HG02610 (cell line): ENCODE measurements at regions not wholly inside any gene's neighbourhood (a gene's known extent, or its start where the extent isn't known, plus 50 kb on each side); places are given as distances from the start of the nearest gene placed in this dataset.

Experiments
- ATAC-seq: cut with Tn5 transposase; IDR thresholded peaks from one replicate; pipeline ENCODE4 v1.9.1; 2021; ENCODE audit warnings: mild to moderate bottlenecking, moderate library complexity; ENCODE audit not compliant: unreplicated experiment

DNA sequence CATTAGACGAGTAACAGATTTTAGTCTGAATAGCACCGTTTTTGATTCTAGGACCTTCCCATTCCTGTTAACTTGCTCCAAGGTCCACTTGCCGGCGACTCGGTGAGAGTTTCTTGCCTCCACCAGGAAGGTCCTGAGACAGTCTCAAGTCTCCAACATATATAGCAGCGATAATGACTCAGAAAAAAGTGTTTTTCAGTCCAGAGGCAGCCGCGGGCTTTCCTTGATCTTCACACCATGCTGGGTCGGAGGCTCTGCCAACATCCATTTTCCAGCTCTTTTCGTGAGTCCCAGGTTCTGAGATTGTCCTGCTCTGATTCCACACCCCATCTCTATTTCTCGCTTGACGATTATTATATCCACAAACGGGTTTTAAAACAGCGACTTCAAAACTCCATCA is 170.5 kb downstream of the GPX5 start:
- ATAC-seq: no peak

DNA sequence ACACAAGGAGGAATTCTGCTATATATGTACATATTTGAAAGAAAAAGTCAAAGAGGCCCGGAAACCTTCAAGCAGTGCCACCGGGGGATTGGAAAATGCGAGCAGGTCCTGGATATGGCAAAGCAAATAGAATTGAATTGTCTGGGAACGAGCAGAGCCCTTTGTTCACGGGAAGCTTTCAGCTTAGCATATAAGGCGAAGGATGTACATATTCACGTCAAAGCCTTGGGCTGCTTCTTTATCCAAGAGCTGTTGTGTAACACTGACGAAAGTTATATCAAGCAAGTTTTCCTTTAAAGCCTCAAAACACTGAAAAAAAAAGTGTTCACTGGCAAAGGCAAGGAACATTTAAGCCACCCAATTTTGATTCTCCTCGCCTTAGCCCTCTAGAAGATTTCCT is 171.0 kb downstream of the GPX5 start:
- no peak for ATAC-seq

DNA sequence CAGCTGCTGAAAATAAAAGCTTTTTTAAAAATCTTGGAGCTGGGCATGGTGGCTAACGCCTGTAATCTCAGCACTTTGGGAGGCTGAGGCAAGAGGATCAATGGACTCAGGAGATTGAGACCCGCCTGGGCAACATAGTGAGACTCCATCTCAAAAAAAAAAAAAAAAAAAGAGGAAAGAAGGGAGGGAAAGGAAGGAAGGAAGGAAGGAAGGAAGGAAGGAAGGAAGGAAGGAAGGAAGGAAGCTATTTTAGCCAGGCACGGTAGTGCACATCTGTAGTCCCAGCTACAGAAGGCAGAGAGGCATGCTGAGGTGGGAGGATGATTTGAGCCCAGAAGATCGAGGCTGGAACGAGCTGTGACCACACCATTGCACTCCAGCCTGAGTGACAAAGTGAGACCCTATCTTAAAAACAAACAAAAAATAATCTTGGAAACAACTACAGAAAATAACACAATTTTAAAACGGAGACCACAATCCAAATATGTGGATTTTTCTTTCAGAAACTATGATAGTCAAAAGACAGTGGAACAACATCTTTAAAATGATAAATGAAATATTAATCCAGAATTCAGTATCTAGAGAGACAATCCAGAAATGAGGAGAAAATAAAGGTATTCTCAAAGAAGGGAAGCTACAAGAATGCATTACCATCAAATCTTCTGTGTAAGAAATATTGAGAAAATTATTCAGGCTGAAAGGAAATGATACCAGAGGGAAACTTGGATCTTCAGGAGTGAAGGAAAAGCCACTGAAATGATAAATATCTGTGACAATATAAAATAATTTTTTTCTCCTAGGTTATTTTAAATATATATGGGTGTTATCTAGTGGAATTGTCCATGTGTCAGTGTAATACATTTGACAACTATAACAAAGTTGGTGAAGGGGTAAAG is 182.0 kb downstream of the GPX5 start:
- no peak for ATAC-seq

DNA sequence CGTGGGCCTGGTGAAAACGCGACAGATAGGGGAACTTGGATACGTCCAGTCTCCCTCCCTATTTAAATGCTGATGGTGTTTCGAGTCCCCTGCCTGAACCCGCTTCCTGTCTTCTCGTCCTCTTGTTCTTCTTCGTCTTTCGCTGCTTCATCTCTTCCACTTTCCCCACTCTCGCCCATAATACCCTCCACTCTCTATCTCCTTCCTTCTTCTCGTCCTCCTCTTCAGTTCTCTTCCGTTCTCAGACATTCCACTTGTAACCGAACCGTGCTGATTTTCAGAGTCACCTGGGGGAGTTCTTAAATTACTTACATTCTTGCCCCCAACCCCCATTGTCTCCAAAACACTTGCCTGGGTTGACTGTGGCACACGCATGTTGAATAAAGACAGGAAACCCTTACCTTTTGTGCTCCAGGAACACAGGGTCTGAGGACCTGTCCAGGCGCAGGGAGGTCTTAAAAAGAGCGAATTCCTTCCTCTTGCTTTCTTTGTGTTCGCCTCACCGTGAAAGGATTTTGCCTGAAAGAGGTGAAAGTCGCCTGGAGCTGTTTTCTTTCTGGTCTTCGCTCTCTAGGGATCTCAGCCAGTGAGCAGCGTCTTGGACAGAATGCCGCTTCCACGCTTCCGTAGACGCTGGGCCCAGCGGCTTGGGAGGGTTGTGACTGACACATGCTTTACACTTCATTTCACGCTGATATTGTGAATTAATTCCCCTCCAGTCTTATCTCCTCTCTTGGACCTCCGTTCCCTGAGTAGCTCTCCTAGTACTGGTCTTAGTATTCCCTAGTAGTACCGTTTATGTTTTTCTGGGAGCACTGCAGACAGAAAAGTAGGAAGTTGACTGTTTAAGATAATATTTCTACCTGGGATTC is 184.0 kb downstream of the GPX5 start:
- ATAC-seq: no peak

DNA sequence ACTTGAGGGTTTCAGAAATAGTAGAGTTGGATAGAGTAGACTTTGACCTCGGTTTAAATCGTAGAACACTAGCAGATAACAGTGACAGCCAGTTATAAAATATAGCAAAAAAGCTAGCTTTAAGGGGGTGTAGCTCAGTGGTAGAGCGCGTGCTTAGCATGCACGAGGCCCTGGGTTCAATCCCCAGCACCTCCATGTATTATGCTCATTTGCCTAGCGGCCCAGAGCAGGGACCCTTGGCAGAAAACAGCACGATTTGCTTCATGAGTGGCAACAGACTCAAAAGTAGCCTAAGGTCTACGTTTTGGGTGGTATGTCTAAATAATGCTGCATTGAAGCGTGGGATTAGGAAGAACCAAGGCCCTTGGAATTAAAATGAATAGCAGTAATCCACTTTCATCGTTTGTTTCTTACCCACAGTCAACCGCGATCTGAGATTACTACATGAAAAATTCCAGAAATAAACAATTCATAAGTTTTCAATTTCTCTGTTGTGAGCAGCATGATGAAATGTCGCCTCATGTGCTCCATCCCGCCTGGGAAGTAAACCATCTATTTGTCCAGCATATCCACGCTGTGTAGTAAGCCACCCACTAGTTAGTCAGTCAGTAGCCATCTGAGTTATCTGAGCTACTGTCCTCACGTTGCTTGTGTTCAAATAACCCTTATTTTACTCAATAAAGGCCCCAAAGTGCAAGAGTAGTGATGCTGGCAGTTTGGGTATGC is 184.9 kb downstream of the GPX5 start:
- no peak for ATAC-seq

DNA sequence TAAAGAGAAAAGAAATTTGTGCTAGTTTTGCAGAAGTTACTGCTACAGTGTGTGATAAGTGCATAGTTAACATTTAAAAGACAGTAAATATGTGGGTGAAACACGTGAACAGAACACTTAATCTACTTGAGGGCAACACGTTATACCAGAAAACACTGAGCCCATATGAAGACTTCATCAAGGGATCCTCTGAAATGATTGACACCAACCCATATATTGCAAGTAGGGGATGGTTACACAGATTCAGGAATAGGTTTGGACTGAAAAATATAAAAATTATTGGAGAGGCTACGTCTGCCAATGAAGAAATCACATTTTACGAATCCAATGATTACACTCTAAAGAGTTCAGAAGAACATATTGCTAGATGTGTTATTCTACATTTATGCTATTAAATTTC is 185.6 kb downstream of the GPX5 start:
- ATAC-seq: no peak

DNA sequence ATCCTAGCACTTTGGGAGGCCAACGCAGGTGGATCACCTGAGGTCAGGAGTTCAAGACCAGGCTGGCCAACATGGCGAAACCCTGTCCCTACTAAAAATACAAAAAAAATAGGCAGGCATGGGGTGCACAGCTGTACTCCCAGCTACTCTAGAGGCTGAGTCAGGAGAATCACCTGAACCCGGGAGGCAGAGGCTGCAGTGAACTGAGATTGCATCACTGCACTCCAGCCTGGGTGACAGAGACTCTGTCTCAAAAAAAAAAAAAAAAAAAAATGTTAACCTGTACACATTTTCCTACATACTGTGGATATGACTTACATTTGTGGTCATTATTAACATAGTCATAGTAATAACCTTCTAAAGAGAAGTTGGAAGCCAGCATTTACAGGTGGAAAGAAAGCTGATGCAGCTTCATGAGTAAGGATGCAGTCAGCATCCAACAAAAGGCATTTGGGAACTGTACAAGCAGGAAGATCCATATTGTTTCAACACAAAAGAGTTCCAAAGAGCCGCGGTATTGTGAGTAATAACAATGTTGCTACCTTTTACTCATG is 186.2 kb downstream of the GPX5 start:
- no peak for ATAC-seq

DNA sequence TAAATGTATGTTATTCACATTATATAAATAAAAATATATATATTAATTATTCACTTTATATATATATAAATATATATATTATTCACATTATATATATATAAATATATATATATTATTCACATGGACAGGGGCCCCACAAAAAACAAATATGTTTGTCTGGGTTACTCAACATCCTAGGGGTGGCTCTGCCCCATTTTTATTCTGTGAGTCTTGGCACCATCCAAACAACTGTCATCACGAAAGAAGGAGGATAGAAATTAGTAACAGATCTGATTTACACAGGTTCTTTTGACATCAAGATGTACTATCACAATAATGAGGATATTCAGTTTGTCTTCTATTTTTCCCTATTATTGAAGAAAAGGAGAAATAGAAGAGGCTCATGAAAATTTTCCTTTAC is 187.3 kb downstream of the GPX5 start:
- ATAC-seq: no peak

DNA sequence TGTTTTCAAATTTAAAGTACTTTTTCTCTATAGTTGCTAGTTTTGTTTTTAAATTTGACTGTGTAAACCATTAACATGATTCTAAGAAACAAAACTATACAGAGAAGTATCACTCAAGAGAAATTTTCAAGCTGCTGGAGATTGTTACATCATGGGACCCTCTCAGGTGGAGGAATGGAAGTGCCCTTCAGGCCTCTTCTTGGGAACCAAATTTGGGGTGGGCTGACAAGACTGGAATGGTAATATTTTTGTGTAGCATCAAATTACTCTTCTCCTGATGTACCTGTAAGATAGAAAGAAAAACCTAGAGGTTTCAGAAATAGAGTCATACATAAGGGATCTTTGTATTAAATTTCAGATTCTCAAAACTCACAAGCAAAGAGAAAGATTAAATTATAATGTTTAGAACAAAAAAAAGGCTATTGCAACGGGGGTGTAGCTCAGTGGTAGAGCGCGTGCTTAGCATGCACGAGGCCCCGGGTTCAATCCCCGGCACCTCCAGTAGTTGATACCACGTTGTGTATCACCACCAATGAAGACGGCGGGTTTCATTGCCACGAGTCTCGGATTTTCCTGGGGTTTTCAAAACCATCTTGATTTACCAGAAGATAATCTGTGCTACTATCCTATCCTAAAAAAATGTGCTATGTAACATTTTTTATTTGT is 193.7 kb downstream of the GPX5 start:
- no peak for ATAC-seq

DNA sequence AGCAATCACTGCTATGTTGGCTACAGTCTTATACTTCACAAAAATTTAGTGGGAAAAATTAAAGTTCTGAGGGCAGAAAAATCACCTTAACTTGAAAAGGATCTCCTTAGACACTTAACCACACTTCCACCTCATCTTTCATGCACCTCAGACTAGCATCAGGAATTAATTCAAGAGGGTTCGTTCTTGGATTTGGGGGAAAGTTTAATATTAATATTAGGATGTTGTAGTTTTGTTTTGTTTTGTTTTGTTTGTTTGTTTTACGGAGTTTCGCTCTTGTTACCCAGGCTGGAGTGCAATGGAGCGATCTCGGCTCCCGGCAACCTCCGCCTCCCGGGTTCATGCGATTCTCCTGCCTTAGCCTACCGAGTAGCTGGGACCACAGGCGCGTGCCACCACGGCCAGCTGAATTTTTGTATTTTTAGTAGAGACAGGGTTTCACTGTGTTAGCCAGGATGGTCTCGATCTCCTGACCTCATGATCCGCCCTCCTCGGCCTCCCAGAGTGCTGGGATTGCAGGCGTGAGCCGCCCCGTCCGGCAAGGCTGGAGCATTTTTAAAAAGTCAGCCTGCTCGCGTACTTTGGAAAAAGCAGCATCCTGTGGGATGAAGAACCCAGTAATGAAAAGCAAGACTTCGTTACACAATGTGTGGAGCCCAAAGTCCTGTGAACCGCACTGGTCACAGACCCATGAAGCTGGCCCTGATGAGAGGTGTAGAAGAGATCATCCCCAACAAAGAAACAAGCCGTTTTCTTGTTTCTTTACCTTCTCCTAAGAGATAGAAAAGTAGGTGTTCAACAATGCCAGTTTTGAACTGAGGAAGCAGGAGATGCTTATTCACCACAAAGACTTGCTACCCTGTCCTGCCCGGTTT is 194.9 kb downstream of the GPX5 start:
- no peak for ATAC-seq

DNA sequence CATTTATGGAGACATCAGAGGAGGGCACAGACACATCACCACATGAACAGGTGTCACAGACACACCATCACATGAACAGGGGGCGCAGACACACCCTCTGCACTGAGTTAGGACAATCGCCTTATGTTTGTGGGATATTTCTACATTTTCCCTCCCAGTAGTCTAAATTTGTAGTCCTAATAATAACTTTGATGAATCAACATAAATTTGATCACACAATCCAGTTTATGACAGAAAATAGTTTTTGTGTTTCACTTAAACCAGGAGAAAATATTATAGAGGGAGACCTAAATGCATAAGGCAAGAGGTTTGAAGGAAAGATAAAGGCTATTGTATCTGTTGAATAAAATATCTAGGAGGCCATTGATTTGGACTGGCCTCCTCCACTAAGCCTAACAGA is 195.7 kb downstream of the GPX5 start:
- ATAC-seq: no peak

DNA sequence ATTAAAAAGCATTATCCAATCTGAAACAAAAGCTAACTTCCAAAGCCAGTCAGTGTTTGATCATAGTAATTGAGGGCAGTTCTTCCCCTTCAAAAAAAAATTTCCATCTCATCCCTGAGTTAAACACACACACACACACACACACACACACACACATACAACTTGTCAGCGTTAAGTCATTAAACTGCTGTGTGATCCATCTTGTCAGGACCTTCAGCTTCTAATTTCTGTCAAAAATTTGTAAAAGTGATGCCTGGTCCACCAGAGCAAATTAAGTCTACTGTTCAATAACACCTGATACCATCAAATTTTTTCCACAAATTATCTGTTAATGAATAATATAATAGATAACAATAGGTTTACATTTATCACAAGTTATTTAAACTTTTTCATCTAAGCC is 198.7 kb downstream of the GPX5 start:
- no peak for ATAC-seq

DNA sequence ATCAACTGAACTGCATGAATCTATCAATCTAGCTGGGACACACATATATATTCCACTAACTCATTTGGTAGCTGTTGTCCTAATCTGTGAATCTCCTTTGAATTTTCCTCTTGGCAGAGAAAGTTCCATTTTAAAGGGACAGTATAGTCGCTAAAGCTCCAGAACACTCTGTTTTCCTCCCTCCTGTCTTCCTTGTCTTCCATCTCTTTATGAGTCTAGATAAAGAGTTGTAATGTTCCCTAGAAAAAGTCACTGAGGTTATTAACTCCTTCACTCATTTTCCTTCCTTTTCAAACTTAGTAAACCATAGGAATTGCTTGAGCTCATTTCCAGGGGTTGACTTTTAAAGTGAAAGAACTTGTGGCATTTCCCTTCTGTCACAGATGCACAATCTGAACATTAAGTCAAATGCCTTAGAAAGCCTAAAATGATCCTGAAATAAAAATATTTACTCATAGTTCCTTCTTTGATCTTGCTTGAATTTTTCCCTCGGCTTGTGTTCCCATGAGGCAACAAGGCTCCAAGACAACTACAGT is 198.4 kb downstream of the TRIM27 start:
- ATAC-seq: no peak

DNA sequence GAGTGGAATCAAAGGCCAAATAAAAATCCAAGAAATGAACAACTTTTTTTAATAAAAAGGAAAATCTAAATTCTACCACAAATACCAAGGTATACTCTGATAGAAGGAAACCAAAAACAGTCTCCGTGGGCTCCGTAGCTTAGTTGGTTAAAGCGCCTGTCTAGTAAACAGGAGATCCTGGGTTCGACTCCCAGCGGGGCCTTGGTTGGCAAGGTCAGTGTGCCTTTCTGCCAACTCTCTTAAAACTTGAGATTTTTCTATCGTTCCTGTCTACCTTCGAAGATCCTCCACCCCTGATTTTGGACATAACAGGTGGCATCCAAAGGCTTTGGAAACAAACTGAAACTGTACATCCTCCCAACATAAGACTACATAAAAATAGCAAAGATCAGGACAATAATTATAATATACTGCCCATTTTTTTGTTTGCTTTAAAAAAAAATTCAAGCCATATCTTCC is 197.9 kb downstream of the TRIM27 start:
- ATAC-seq: no peak

DNA sequence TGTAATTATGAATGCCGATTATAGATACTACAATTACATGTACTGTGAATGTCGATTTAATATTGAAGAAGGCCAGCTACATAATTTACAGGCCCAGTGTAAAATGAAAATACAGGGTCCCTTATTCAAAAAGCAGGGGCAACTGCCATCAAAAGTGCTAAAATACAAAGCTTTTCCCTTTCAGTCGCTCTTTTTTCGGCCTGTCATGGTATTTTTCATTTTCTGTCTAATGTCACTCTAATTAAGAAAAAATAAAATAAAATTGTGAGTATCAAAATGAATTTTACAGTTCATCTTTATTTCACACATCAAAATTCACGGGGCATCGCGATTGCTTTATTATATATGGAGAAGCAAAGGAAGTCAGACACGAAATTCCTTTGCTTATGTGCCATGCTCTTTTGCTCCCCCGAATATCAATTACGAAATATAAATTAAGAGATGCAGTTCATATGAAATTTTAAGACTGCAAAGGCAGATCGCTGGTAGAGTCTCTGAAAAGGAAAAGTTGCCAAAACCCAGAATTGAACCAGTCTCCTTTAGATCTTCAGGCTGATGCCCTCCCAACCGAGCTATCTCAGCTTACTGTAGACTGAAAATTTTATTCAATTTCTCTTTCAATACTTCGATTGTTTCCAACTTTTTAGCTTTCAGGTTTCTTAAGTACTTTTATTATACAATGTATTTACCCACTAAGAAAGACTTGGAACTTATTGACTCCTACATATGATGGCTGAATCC is 197.0 kb downstream of the TRIM27 start:
- no peak for ATAC-seq

DNA sequence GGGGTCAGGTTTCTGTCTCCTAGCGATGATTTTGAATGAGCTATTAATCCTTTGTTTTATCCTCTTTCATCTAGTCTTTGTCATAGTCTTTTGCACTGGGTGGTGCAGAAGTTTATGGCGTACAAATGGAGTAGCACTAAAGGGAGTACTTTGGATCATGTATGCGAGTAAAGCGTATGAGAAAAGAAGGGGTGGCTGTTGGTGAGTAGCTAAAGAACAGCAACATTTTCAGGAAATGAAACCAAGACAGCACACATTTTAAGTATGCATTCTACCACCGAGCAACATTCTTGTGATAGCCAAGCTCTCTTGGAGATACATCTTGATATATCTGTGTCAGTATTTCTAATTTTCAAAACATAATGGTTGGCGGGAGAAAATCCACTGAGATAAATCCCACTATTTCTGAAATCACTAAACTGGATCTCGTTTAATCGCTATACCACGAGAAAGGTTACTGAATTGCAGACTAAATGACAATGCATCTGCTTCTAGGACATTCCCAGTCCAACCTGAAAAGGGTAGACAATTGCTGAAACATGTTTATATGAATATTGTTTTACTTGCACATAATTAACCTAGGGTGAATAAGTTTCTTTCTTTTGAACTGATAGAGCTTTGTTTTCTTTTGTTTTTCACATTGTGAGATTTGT is 196.1 kb downstream of the TRIM27 start:
- ATAC-seq: no peak

DNA sequence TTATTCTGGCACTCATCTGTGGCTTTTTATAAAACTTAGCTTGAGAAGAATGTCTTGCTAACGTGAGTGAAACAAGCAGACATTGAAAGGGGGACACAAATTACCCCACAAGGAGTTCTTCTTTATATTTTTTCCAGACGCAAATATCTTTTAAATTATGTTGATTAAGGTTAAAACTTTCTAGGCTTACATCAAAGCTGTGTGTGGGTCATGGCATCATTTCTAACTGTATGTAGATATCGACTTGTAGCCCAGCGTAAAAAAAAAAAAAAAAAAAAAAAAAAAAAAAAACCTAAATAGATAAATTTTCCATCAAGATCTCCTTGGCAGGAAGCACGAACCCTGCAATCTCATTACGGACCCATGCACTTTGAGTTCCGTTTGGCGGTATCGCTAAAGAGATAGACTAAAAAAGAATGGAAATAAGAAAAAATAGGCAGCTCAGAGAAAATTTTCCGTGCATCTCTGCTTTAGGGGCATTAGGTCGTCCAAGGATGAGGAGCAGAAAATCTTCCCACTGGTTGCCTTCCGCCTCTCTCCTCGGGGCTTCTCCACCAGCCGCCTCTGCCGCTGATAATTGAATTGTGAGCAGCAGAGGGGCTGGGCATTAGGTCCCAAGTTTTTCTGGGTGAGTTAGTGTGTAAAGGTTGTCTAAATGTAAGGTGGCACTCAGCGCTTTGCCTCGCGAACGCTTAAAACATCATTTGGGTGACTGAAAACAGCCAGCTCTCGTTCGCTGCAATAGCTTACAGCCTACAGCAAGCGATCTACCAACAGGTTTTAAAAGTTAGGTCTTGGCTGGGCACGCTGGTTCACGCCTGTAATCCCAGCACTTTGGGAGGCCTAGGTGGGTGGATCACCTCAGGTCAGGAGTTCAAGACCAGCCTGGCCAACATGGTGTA is 194.0 kb downstream of the TRIM27 start:
- ATAC-seq: no peak
